Astrocyte of the cerebellum (primary cell): ENCODE measurements at regions not wholly inside any gene's neighbourhood (a gene's known extent, or its start where the extent isn't known, plus 50 kb on each side); places are given as distances from the start of the nearest gene placed in this dataset.

ENCODE experiments used
- DNase-seq: peaks from one replicate; pipeline ENCODE4 v3.0.0-alpha.2; 2011; ENCODE audit warnings: low read depth
- H3K4me3 ChIP-seq: 2 replicates; pipeline ENCODE4 v1.5.1; 2011; ENCODE audit warnings: mild to moderate bottlenecking, low read depth, low read length, moderate library complexity
- CTCF ChIP-seq: IDR thresholded peaks from 2 replicates; pipeline ENCODE4 v1.5.1; 2012; ENCODE audit warnings: low read length, low read depth, moderate library complexity, mild to moderate bottlenecking; ENCODE audit errors: missing control alignments
- in situ Hi-C: cut with HindIII; loops from 2 replicates; pipeline ENCODE4 v1.10.0; 2017; ENCODE audit warnings: low sequenced_read_pairs

GRCh38 chr13:73212482-73212881, 153.7 kb downstream of the KLF5 start:
- in situ Hi-C loops = no loop called here
- DNase-seq = no peak
- TF ChIP-seq CTCF = no peak
- H3K4me3 ChIP-seq = no peak overlapping the region

GRCh38 chr13:73210218-73210883, 151.5 kb downstream of the KLF5 start:
- no peak for DNase-seq
- no peak for TF ChIP-seq CTCF
- in situ Hi-C loops = no loop called here

GRCh38 chr13:73204952-73205351, 146.1 kb downstream of the KLF5 start:
- in situ Hi-C loops = no loop called here
- TF ChIP-seq CTCF = no peak
- no peak for DNase-seq
- H3K4me3 ChIP-seq = no peak overlapping the region

More at GRCh38 chr13:73210218-73210883, 151.5 kb downstream of the KLF5 start:
- no peak overlapping the region for H3K4me3 ChIP-seq

GRCh38 chr13:73201626-73202025, 142.8 kb downstream of the KLF5 start:
- in situ Hi-C loops = no loop called here

GRCh38 chr13:73198991-73199411, 140.2 kb downstream of the KLF5 start:
- no peak overlapping the region for H3K4me3 ChIP-seq
- TF ChIP-seq CTCF = no peak
- in situ Hi-C loops = no loop called here
- DNase-seq = no peak

More at GRCh38 chr13:73201626-73202025, 142.8 kb downstream of the KLF5 start:
- DNase-seq = no peak
- TF ChIP-seq CTCF = no peak
- H3K4me3 ChIP-seq = no peak overlapping the region

GRCh38 chr13:73195091-73195490, 136.3 kb downstream of the KLF5 start:
- no peak for TF ChIP-seq CTCF
- no peak overlapping the region for H3K4me3 ChIP-seq
- no peak for DNase-seq
- in situ Hi-C loops = no loop called here
